Astrocyte (in vitro differentiated cells and primary cell): ENCODE measurements at regions not wholly inside any gene's neighbourhood (a gene's known extent, or its start where the extent isn't known, plus 50 kb on each side); places are given as distances from the start of the nearest gene placed in this dataset.

ENCODE experiments used
- DNase-seq: peaks from one replicate; pipeline ENCODE4 v3.0.0-alpha.2; 2010; ENCODE audit warnings: low read depth
- FAIRE-seq: peaks from 2 replicates; lab custom pipeline; 2011; peaks lifted over from hg19 to GRCh38; lab: Jason Lieb, UNC
- H2AFZ ChIP-seq: 2 replicates; pipeline ENCODE4 v1.6.0; 2012; ENCODE audit warnings: low read depth, low read length, inconsistent platforms
- H3K27ac ChIP-seq: 2 replicates; pipeline ENCODE4 v1.5.1; 2011; ENCODE audit warnings: low read depth, low read length, inconsistent platforms
- H3K27me3 ChIP-seq: 2 replicates; pipeline ENCODE4 v1.6.0; 2011; ENCODE audit warnings: low read length, inconsistent platforms; ENCODE audit not compliant: insufficient read depth
- H3K36me3 ChIP-seq: 2 replicates; pipeline ENCODE4 v1.5.1; 2011; ENCODE audit warnings: low read length, inconsistent platforms; ENCODE audit not compliant: insufficient read depth
- H3K4me1 ChIP-seq: 2 replicates; pipeline ENCODE4 v1.5.1; 2011; ENCODE audit warnings: low read length, inconsistent platforms; ENCODE audit not compliant: insufficient read depth
- H3K4me2 ChIP-seq: 2 replicates; pipeline ENCODE4 v1.6.0; 2012; ENCODE audit warnings: low read length, inconsistent platforms
- H3K4me3 ChIP-seq: 2 replicates; pipeline ENCODE4 v1.5.1; 2011; ENCODE audit warnings: low read depth, mild to moderate bottlenecking, low read length, inconsistent platforms; ENCODE audit not compliant: insufficient read depth
- H3K79me2 ChIP-seq: 2 replicates; pipeline ENCODE4 v1.6.0; 2012; ENCODE audit warnings: mild to moderate bottlenecking, low read length, inconsistent platforms; ENCODE audit not compliant: insufficient read depth
- H3K9ac ChIP-seq: 2 replicates; pipeline ENCODE4 v1.6.0; 2012; ENCODE audit warnings: mild to moderate bottlenecking, low read length, inconsistent platforms
- H3K9me3 ChIP-seq: 2 replicates; pipeline ENCODE4 v1.5.1; 2012; ENCODE audit warnings: low read depth, mild to moderate bottlenecking, low read length, inconsistent platforms; ENCODE audit not compliant: insufficient read depth
- H4K20me1 ChIP-seq: 2 replicates; pipeline ENCODE4 v1.6.0; 2012; ENCODE audit warnings: low read length, inconsistent platforms; ENCODE audit not compliant: insufficient read depth
- H3K27ac Mint-ChIP-seq: one replicate; pipeline ENCODE4 v1.8.0; 2021; ENCODE audit warnings: mild to moderate bottlenecking, mixed read lengths; ENCODE audit not compliant: unreplicated experiment
- H3K27me3 Mint-ChIP-seq: one replicate; pipeline ENCODE4 v1.8.0; 2021; ENCODE audit warnings: low read depth, mixed read lengths; ENCODE audit not compliant: unreplicated experiment
- H3K36me3 Mint-ChIP-seq: one replicate; pipeline ENCODE4 v1.8.0; 2021; ENCODE audit warnings: low read depth, mixed read lengths; ENCODE audit not compliant: unreplicated experiment
- H3K4me1 Mint-ChIP-seq: one replicate; pipeline ENCODE4 v1.8.0; 2021; ENCODE audit warnings: low read depth, mixed read lengths; ENCODE audit not compliant: unreplicated experiment
- H3K4me3 Mint-ChIP-seq: one replicate; pipeline ENCODE4 v1.8.0; 2021; ENCODE audit warnings: mild to moderate bottlenecking, moderate library complexity, mixed read lengths; ENCODE audit not compliant: unreplicated experiment
- H3K9me3 Mint-ChIP-seq: one replicate; pipeline ENCODE4 v1.8.0; 2021; ENCODE audit warnings: mild to moderate bottlenecking, mixed read lengths; ENCODE audit not compliant: unreplicated experiment
- CTCF ChIP-seq: IDR thresholded peaks from 2 replicates; pipeline ENCODE4 v1.5.1; 2011; ENCODE audit warnings: low read depth, mild to moderate bottlenecking, inconsistent platforms, low read length, moderate library complexity; ENCODE audit not compliant: insufficient read depth
- EZH2 ChIP-seq: IDR thresholded peaks from 2 replicates; pipeline ENCODE4 v1.6.1; 2012; ENCODE audit warnings: mild to moderate bottlenecking, low read length, inconsistent platforms; ENCODE audit not compliant: insufficient read depth

- H3K4me2 ChIP-seq = no peak overlapping the region
- H3K27me3 Mint-ChIP-seq = no peaks in the 10 kb centered on the region
- H2AFZ ChIP-seq = no peak overlapping the region
- no peak overlapping the region for H3K27ac Mint-ChIP-seq
- DNase-seq = no peak
- H3K27me3 ChIP-seq = no peaks in the 10 kb centered on the region
- no peaks in the 10 kb centered on the region for H3K36me3 Mint-ChIP-seq
- H3K9me3 ChIP-seq = no peaks in the 10 kb centered on the region
- H3K9me3 Mint-ChIP-seq = no peaks in the 10 kb centered on the region
- no peak overlapping the region for H3K4me3 ChIP-seq
- no peaks in the 10 kb centered on the region for H4K20me1 ChIP-seq
- FAIRE-seq = peak; percentile 23
- H3K36me3 ChIP-seq = no peaks in the 10 kb centered on the region
- no peak overlapping the region for H3K27ac ChIP-seq
- no peaks in the 10 kb centered on the region for H3K79me2 ChIP-seq
- H3K9ac ChIP-seq = no peak overlapping the region
- TF ChIP-seq EZH2 = no peak
- H3K4me1 Mint-ChIP-seq = no peaks in the 10 kb centered on the region
- no peak overlapping the region for H3K4me3 Mint-ChIP-seq
- H3K4me1 ChIP-seq = no peaks in the 10 kb centered on the region
These were observed 54.7 kb downstream of the GLUD2 start for GRCh38 chrX:121102101-121102500.

GRCh38 chrX:121103381-121103780, 56.0 kb downstream of the GLUD2 start:
- H3K36me3 ChIP-seq = no peaks in the 10 kb centered on the region
- H3K9ac ChIP-seq = no peak overlapping the region
- H4K20me1 ChIP-seq = no peaks in the 10 kb centered on the region
- Mint-ChIP-seq H3K4me3 (no peak overlapping the region), H3K36me3 (no peaks in the 10 kb centered on the region), H3K27ac (no peak overlapping the region), H3K4me1 (no peaks in the 10 kb centered on the region), H3K9me3 (no peaks in the 10 kb centered on the region), H3K27me3 (no peaks in the 10 kb centered on the region)
- H3K27me3 ChIP-seq = no peaks in the 10 kb centered on the region
- no peaks in the 10 kb centered on the region for H3K79me2 ChIP-seq
- no peak for TF ChIP-seq EZH2
- no peak for TF ChIP-seq CTCF
- H3K4me3 ChIP-seq = no peak overlapping the region
- H3K9me3 ChIP-seq = no peaks in the 10 kb centered on the region
- FAIRE-seq (no peak), DNase-seq (no peak)
- H2AFZ ChIP-seq = no peak overlapping the region
- no peak overlapping the region for H3K27ac ChIP-seq
- H3K4me1 ChIP-seq = no peaks in the 10 kb centered on the region
- H3K4me2 ChIP-seq = no peak overlapping the region

GRCh38 chrX:121106484-121107235, 59.2 kb downstream of the GLUD2 start:
- no peaks in the 10 kb centered on the region for H3K79me2 ChIP-seq
- H4K20me1 ChIP-seq = no peaks in the 10 kb centered on the region
- no peak overlapping the region for H3K9ac ChIP-seq
- Mint-ChIP-seq H3K4me3 (no peak overlapping the region), H3K27ac (no peak overlapping the region), H3K4me1 (no peaks in the 10 kb centered on the region), H3K9me3 (no peaks in the 10 kb centered on the region), H3K27me3 (no peaks in the 10 kb centered on the region), H3K36me3 (no peaks in the 10 kb centered on the region)
- H3K9me3 ChIP-seq = no peaks in the 10 kb centered on the region
- no peaks in the 10 kb centered on the region for H3K36me3 ChIP-seq
- H3K4me1 ChIP-seq = no peaks in the 10 kb centered on the region
- FAIRE-seq (peak; percentile 89), DNase-seq (no peak)
- H3K4me3 ChIP-seq = no peak overlapping the region
- H3K27ac ChIP-seq = no peak overlapping the region
- no peaks in the 10 kb centered on the region for H3K27me3 ChIP-seq
- no peak overlapping the region for H2AFZ ChIP-seq
- TF ChIP-seq CTCF (no peak), EZH2 (no peak)
- no peak overlapping the region for H3K4me2 ChIP-seq
